A549 (cell line): ENCODE measurements at regions not wholly inside any gene's neighbourhood (a gene's known extent, or its start where the extent isn't known, plus 50 kb on each side); places are given as distances from the start of the nearest gene placed in this dataset.
"Not testable (repeated sequence)": the region's sequence is repeated elsewhere in the genome, so short reads cannot be mapped to it uniquely, and the experiment has no call there.

Source experiments
- CBX2 ChIP-seq: fragments of 200-600 bp; sonication (generic); IDR thresholded peaks from 2 replicates; pipeline ENCODE4 v1.6.1; 2016; ENCODE audit warnings: low read depth, mild to moderate bottlenecking, borderline replicate concordance
- CEBPB ChIP-seq, 2 experiments: fragments of >200 bp in 1 of 2; sonication (Bioruptor Twin) in 1 of 2; formaldehyde crosslinking in 1 of 2; IDR thresholded peaks; 2 replicates each; pipeline ENCODE4 v1.6.1; 2012 to 2016
- FOSL2 ChIP-seq, 2 experiments: fragments of 450-650 bp in 1 of 2; fragments of >200 bp in 1 of 2; sonication (Bioruptor Twin) in 1 of 2; formaldehyde crosslinking; IDR thresholded peaks; 2 replicates each; pipeline versions ENCODE4 v1.5.0 to v1.6.1; 2016 to 2020; ENCODE audit warnings: mild to moderate bottlenecking in 1 of 2, moderate library complexity in 1 of 2
- HOXB13 ChIP-seq: fragments of 250-450 bp; sonication (Bioruptor Pico); IDR thresholded peaks from 2 replicates; pipeline ENCODE4 v1.5.0; 2020; ENCODE audit warnings: low read depth, mild to moderate bottlenecking, moderate library complexity
- POLR2AphosphoS2 ChIP-seq: conservative IDR thresholded peaks from 2 replicates; pipeline ENCODE4 v1.6.1; 2012; ENCODE audit warnings: low read length, improper control_type of control experiment, inconsistent platforms
- TF ChIP-seq, protein P1 (sequence below): fragments of >200 bp; sonication (Bioruptor Twin); formaldehyde crosslinking; IDR thresholded peaks from 3 replicates; pipeline ENCODE4 v1.5.1; 2016

DNA sequence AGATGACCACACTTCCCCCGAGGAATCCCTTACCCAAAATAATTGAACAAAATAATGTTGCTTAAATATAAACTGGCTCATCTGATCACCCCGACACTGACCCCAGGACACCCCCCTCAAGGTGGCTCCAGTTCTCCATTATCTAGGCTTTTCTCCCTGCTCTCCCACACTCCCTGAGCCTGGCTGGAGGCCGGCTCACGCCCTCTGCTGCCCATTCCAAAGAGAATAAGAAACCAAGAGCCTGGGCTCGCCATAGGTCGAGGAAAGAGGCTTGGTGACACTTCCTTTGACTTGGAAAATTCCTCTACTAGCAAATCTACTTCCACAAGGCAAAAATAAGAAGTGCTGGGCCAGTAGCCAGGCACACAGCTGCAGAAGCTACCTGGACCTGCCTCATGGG is 63.3 kb upstream of the OR4C13 start:
- TF ChIP-seq, protein P1, sequence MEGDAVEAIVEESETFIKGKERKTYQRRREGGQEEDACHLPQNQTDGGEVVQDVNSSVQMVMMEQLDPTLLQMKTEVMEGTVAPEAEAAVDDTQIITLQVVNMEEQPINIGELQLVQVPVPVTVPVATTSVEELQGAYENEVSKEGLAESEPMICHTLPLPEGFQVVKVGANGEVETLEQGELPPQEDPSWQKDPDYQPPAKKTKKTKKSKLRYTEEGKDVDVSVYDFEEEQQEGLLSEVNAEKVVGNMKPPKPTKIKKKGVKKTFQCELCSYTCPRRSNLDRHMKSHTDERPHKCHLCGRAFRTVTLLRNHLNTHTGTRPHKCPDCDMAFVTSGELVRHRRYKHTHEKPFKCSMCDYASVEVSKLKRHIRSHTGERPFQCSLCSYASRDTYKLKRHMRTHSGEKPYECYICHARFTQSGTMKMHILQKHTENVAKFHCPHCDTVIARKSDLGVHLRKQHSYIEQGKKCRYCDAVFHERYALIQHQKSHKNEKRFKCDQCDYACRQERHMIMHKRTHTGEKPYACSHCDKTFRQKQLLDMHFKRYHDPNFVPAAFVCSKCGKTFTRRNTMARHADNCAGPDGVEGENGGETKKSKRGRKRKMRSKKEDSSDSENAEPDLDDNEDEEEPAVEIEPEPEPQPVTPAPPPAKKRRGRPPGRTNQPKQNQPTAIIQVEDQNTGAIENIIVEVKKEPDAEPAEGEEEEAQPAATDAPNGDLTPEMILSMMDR: not testable (repeated sequence)
- TF ChIP-seq POLR2AphosphoS2; HOXB13 (CRISPR knock-in tag); CBX2; CEBPB (IDR thresholded peaks at IDR 0.05); FOSL2 (IDR thresholded peaks at IDR 0.05); FOSL2 (CRISPR knock-in tag; IDR thresholded peaks at IDR 0.05): not testable (repeated sequence)
